ENCODE measurements at regions not wholly inside any gene's neighbourhood (a gene's known extent, or its start where the extent isn't known, plus 50 kb on each side); places are given as distances from the start of the nearest gene placed in this dataset.

DNA sequence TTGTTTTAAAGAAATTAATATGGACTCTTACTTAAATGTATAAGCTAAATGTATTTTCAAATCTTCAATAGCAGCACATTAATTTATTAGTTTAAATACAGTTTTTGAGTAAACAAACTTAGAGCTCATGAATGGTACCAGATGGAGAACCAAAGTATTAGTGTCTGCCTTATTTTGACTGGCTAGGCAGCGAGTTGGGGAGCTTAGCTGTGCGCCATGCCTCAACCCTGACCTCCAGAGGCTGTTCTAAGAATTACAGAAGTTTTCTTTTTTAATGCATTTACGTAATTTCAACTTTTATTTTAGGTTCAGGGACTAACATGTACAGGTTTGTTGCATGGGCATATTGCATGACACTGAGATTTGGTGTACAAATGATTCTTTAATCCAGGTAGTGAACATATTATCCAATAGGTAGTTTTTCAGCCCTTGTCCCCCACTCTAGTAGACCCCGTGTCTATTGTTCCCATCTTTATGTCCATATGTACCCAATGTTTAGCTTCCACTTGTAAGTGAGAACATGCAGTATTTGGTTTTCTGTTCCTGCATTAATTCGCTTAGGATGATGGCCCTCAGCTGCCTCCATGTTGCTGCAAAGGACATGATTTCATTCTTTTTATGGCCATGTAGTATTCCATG lies 166.8 kb downstream of the IQUB start:
- no peaks in the 10 kb centered on the region for H3K9me2 ChIP-seq (replicated peaks; ENCODE audit: control insufficient read depth, low read length)
- H4K20me1 ChIP-seq (ENCODE audit: control insufficient read depth, insufficient read depth, low read depth, low read length) = no peaks in the 10 kb centered on the region
- H3K27me3 ChIP-seq (ENCODE audit: control insufficient read depth, low read length) = 0 out of 2 replicates have a peak, but pooled peaks cover 3% of the 10 kb centered on the region
- no peak overlapping the region for H3K4me3 ChIP-seq (ENCODE audit: low read length)
- TF ChIP-seq, protein P1, sequence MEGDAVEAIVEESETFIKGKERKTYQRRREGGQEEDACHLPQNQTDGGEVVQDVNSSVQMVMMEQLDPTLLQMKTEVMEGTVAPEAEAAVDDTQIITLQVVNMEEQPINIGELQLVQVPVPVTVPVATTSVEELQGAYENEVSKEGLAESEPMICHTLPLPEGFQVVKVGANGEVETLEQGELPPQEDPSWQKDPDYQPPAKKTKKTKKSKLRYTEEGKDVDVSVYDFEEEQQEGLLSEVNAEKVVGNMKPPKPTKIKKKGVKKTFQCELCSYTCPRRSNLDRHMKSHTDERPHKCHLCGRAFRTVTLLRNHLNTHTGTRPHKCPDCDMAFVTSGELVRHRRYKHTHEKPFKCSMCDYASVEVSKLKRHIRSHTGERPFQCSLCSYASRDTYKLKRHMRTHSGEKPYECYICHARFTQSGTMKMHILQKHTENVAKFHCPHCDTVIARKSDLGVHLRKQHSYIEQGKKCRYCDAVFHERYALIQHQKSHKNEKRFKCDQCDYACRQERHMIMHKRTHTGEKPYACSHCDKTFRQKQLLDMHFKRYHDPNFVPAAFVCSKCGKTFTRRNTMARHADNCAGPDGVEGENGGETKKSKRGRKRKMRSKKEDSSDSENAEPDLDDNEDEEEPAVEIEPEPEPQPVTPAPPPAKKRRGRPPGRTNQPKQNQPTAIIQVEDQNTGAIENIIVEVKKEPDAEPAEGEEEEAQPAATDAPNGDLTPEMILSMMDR (IDR thresholded peaks at IDR 0.05; ENCODE audit: low read depth, low read length, poor library complexity, severe bottlenecking) = peak; percentile 83
- no peak for TF ChIP-seq EZH2phosphoT487 (IDR thresholded peaks at IDR 0.05; ENCODE audit: borderline replicate concordance, low read length)
- no peaks in the 10 kb centered on the region for H3K79me2 ChIP-seq (ENCODE audit: control insufficient read depth, low read length)
- no peaks in the 10 kb centered on the region for H3F3A ChIP-seq (ENCODE audit: control insufficient read depth, insufficient read depth)
- H3K4me2 ChIP-seq (ENCODE audit: low read length) = no peak overlapping the region
- H3K36me3 ChIP-seq (ENCODE audit: control insufficient read depth, low read length) = no peaks in the 10 kb centered on the region
- no peaks in the 10 kb centered on the region for H3K9me3 ChIP-seq (ENCODE audit: control insufficient read depth, insufficient read depth, low read length)
- H3K27ac ChIP-seq (ENCODE audit: low read depth, low read length) = no peak overlapping the region
- no peaks in the 10 kb centered on the region for H3K4me1 ChIP-seq (ENCODE audit: control insufficient read depth, low read length)

DNA sequence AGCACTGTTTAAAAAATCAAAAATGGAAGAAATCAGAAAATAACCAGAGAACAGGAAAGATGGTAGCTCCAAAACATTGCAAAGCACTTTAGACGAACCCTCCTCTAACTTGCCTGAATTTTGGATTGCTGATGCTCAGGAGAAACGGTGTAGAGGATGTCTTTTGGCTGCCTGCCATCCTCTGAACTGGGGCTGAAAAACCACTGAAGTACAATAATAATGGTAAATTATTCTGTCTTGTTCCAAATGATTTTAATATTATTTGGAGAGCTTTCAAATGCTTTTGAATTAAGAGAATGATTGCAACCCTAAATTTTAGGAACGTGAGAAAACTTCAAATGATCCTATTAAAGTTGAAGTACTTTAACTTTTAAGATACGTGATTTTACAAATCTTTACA lies 167.3 kb upstream of the SLC13A1 start:
- no peak overlapping the region for H3K27ac ChIP-seq (ENCODE audit: low read depth, low read length)
- no peak overlapping the region for H3K4me3 ChIP-seq (ENCODE audit: low read length)
- H3F3A ChIP-seq (ENCODE audit: control insufficient read depth, insufficient read depth) = no peaks in the 10 kb centered on the region
- H3K9me3 ChIP-seq (ENCODE audit: control insufficient read depth, insufficient read depth, low read length) = no peaks in the 10 kb centered on the region
- no peaks in the 10 kb centered on the region for H3K9me2 ChIP-seq (replicated peaks; ENCODE audit: control insufficient read depth, low read length)
- H3K79me2 ChIP-seq (ENCODE audit: control insufficient read depth, low read length) = no peaks in the 10 kb centered on the region
- no peaks in the 10 kb centered on the region for H3K4me1 ChIP-seq (ENCODE audit: control insufficient read depth, low read length)
- H3K4me2 ChIP-seq (ENCODE audit: low read length) = no peak overlapping the region
- no peak for TF ChIP-seq EZH2phosphoT487 (IDR thresholded peaks at IDR 0.05; ENCODE audit: borderline replicate concordance, low read length)
- TF ChIP-seq, protein P1 (IDR thresholded peaks at IDR 0.05; ENCODE audit: low read depth, low read length, poor library complexity, severe bottlenecking) = no peak
- no peaks in the 10 kb centered on the region for H4K20me1 ChIP-seq (ENCODE audit: control insufficient read depth, insufficient read depth, low read depth, low read length)
- H3K27me3 ChIP-seq (ENCODE audit: control insufficient read depth, low read length) = no peaks in the 10 kb centered on the region
- H3K36me3 ChIP-seq (ENCODE audit: control insufficient read depth, low read length) = no peaks in the 10 kb centered on the region

DNA sequence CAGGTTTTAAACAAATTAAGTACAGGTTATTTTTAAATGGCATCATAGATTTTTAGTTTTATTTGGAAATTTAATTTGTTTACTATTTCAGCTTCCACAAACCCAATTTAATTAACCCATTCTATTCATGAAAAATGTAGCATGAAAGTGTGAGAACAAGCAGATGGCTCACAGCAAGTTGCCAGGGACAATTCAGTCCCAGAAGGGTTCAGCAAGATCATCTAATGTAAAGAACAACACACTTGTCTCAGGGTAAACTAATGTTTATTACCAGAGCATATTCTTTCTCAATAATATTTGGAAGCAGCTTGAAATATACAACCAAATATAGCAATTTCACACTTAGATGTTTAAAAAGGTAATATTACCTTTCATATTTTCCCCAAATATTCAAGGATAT lies 166.9 kb upstream of the SLC13A1 start:
- TF ChIP-seq, protein P1 (IDR thresholded peaks at IDR 0.05; ENCODE audit: low read depth, low read length, poor library complexity, severe bottlenecking) = no peak
- TF ChIP-seq EZH2phosphoT487 (IDR thresholded peaks at IDR 0.05; ENCODE audit: borderline replicate concordance, low read length) = no peak
- no peaks in the 10 kb centered on the region for H3K36me3 ChIP-seq (ENCODE audit: control insufficient read depth, low read length)
- no peaks in the 10 kb centered on the region for H3K27me3 ChIP-seq (ENCODE audit: control insufficient read depth, low read length)
- no peaks in the 10 kb centered on the region for H3K9me3 ChIP-seq (ENCODE audit: control insufficient read depth, insufficient read depth, low read length)
- no peaks in the 10 kb centered on the region for H3K4me1 ChIP-seq (ENCODE audit: control insufficient read depth, low read length)
- H3K4me2 ChIP-seq (ENCODE audit: low read length) = no peak overlapping the region
- no peak overlapping the region for H3K27ac ChIP-seq (ENCODE audit: low read depth, low read length)
- H3K79me2 ChIP-seq (ENCODE audit: control insufficient read depth, low read length) = no peaks in the 10 kb centered on the region
- H4K20me1 ChIP-seq (ENCODE audit: control insufficient read depth, insufficient read depth, low read depth, low read length) = no peaks in the 10 kb centered on the region
- no peak overlapping the region for H3K4me3 ChIP-seq (ENCODE audit: low read length)
- H3K9me2 ChIP-seq (replicated peaks; ENCODE audit: control insufficient read depth, low read length) = no peaks in the 10 kb centered on the region
- no peaks in the 10 kb centered on the region for H3F3A ChIP-seq (ENCODE audit: control insufficient read depth, insufficient read depth)

All from DOHH2 (cell line).